BJ (cell line): ENCODE measurements at regions not wholly inside any gene's neighbourhood (a gene's known extent, or its start where the extent isn't known, plus 50 kb on each side); places are given as distances from the start of the nearest gene placed in this dataset.
"Not testable (repeated sequence)": the region's sequence is repeated elsewhere in the genome, so short reads cannot be mapped to it uniquely, and the experiment has no call there.

Experiments
- CTCF ChIA-PET: fragments of 350-600 bp; formaldehyde crosslinking; extraction: SDS; loops from one replicate; lab custom pipeline; 2021; ENCODE audit warnings: antibody characterized with exemption, inconsistent platforms; lab: Yijun Ruan, JAX
- POLR2A ChIA-PET: fragments of 300-600 bp; sonication (Branson Sonifier 250); formaldehyde crosslinking; extraction: SDS; loops from one replicate; lab custom pipeline; 2021; ENCODE audit warnings: antibody characterized with exemption; lab: Charles Lee
- DNase-seq: peaks from one replicate; pipeline ENCODE4 v3.0.0-alpha.2; 2011; ENCODE audit warnings: low read depth
- H3K27me3 ChIP-seq: 2 replicates; pipeline ENCODE4 v1.6.0; 2011; ENCODE audit warnings: low read length; ENCODE audit not compliant: control insufficient read depth, insufficient read depth
- H3K36me3 ChIP-seq: 2 replicates; pipeline ENCODE4 v1.5.1; 2011; ENCODE audit warnings: low read length; ENCODE audit not compliant: control insufficient read depth, insufficient read depth
- H3K4me3 ChIP-seq: 2 replicates; pipeline ENCODE4 v1.5.1; 2011; ENCODE audit warnings: low read depth, mild to moderate bottlenecking, control low read depth, low read length
- CTCF ChIP-seq: IDR thresholded peaks from 2 replicates; pipeline ENCODE4 v1.5.1; 2011; ENCODE audit warnings: low read depth, mild to moderate bottlenecking, control low read depth, inconsistent platforms, low read length, moderate library complexity; ENCODE audit not compliant: insufficient read depth

GRCh38 chr2:155980941-155981560, 351.5 kb downstream of the NR4A2 start:
- CTCF ChIA-PET, result no interaction called here
- Histone ChIP-seq H3K36me3 (no peaks in the 10 kb centered on the region), H3K4me3 (no peak overlapping the region), H3K27me3 (no peaks in the 10 kb centered on the region)
- TF ChIP-seq CTCF, result no peak
- no peak for DNase-seq
- POLR2A ChIA-PET, result no interaction called here

GRCh38 chr2:155975734-155976133, 356.8 kb downstream of the NR4A2 start:
- Histone ChIP-seq H3K4me3 (no peak overlapping the region), H3K27me3 (no peaks in the 10 kb centered on the region), H3K36me3 (no peaks in the 10 kb centered on the region)
- POLR2A ChIA-PET, result no interaction called here
- CTCF ChIA-PET, result no interaction called here
- DNase-seq, result no peak
- TF ChIP-seq CTCF, result no peak

GRCh38 chr2:155972916-155973315, 359.6 kb downstream of the NR4A2 start:
- ChIA-PET POLR2A (no interaction called here), CTCF (no interaction called here)
- no peak overlapping the region for H3K4me3 ChIP-seq
- TF ChIP-seq CTCF, result no peak
- DNase-seq, result no peak
- no peaks in the 10 kb centered on the region for H3K36me3 ChIP-seq
- H3K27me3 ChIP-seq, result no peaks in the 10 kb centered on the region

GRCh38 chr2:155966064-155966471, 366.5 kb downstream of the NR4A2 start:
- CTCF ChIA-PET, result interaction anchor here (0.5 kb wide), 1 partner anchor 29 kb away, joined by 3 read pairs; no protein-coding TSS in a partner anchor
- DNase-seq, H3K4me3 ChIP-seq, H3K27me3 ChIP-seq, POLR2A ChIA-PET, H3K36me3 ChIP-seq: not testable (repeated sequence)

GRCh38 chr2:155965415-155966063, 367.0 kb downstream of the NR4A2 start:
- ChIA-PET POLR2A (no interaction called here), CTCF (interaction anchor here (0.5 kb wide), 1 partner anchor 29 kb away, joined by 3 read pairs; no protein-coding TSS in a partner anchor)
- Histone ChIP-seq H3K4me3 (no peak overlapping the region), H3K27me3 (no peaks in the 10 kb centered on the region), H3K36me3 (no peaks in the 10 kb centered on the region)
- no peak for TF ChIP-seq CTCF
- no peak for DNase-seq

GRCh38 chr2:155961641-155962040, 370.9 kb downstream of the NR4A2 start:
- no peaks in the 10 kb centered on the region for H3K27me3 ChIP-seq
- no peaks in the 10 kb centered on the region for H3K36me3 ChIP-seq
- ChIA-PET POLR2A (no interaction called here), CTCF (no interaction called here)
- no peak for TF ChIP-seq CTCF
- DNase-seq, result no peak
- no peak overlapping the region for H3K4me3 ChIP-seq
